GM20000 (cell line): ENCODE measurements at regions not wholly inside any gene's neighbourhood (a gene's known extent, or its start where the extent isn't known, plus 50 kb on each side); places are given as distances from the start of the nearest gene placed in this dataset.
"Not testable (repeated sequence)": the region's sequence is repeated elsewhere in the genome, so short reads cannot be mapped to it uniquely, and the experiment has no call there.

ENCODE experiments used
- DNase-seq: peaks from one replicate; pipeline ENCODE4 v3.0.0; 2012; ENCODE audit warnings: low spot score
- CTCF ChIP-seq: IDR thresholded peaks from 2 replicates; pipeline ENCODE4 v1.5.1; 2012; ENCODE audit warnings: mild to moderate bottlenecking, control low read depth; ENCODE audit errors: extremely low read depth, missing control alignments

DNA sequence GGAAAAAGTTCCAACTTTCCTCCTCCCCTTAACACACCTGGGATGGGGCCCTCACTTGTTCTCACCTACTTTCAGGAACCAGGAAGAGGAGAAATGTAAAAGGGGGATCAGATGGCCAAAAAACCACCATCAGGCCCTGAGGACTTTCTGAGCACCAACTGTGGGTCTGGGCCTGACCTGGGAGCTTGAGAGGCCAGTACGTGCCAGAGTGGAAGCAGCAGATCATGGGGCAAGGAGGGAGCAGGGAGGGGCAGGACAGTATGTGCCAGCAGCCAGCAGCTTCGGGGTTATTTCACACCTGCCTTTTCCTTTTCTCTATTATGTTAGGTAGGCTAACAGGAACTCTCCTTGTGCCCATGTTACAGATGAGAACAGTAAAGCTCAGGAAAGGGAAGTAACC, 118.8 kb upstream of the UNC5B start:
- TF ChIP-seq CTCF: no peak
- no peak for DNase-seq

DNA sequence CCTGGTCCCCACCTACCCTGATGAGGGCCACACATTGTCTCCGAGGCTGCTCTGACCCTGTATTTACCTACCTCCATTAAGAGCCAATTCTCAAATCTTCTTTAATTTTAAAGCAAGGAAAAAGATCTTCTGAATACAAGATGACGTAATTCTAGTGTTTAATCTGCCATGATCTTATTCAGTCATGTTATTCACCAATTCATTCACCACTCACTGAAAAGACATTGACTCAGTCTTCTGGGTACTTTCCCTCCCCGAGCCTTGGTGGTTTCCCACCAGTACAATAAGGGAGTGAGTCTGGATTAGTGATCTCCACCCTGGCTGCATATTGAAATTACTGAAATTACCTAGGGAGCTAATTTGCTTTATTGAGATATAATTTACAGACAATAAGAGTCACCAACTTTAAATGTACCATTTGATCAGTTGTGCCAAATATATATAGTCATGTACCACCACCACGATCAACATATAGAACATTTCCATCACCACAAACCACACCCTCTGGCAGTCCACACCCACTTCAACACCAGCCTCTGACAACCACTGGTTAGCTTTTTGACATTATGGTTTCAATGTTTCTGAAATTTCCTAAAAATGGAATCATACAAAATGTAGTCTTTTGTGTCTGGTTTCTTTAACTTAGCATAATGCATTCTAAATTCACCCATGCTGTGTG, 117.5 kb upstream of the UNC5B start:
- peak; percentile 10 for DNase-seq
- TF ChIP-seq CTCF: no peak

GRCh38 chr10:71099731-71100361, 112.5 kb upstream of the UNC5B start:
- DNase-seq: no peak

GRCh38 chr10:71103961-71104360, 108.4 kb upstream of the UNC5B start:
- TF ChIP-seq CTCF: no peak
- DNase-seq: no peak

More at GRCh38 chr10:71099731-71100361, 112.5 kb upstream of the UNC5B start:
- no peak for TF ChIP-seq CTCF

- DNase-seq: not testable (repeated sequence)
These were observed 106.2 kb upstream of the UNC5B start for GRCh38 chr10:71106151-71106550.

GRCh38 chr10:71107117-71107516, 105.3 kb upstream of the UNC5B start:
- DNase-seq: not testable (repeated sequence)

DNA sequence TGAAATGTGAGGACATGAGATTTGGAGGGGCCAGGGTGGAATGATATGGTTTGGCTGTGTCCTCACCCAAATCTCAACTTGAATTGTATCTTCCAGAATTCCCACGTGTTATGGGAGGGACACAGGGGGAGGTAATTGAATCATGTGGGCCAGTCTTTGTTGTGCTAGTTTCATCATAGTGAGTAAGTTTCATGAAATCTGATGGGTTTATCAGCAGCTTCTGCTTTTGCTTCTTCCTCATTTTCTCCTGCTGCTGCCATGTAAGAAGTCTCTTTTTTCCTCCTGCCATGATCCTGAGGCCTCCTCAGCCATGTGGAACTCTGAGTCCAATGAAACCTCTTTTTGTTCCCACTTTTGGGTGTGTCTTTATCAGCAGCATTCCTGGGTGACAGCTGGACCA, 104.3 kb upstream of the UNC5B start:
- DNase-seq: not testable (repeated sequence)

GRCh38 chr10:71112138-71112785, 100.1 kb upstream of the UNC5B start:
- TF ChIP-seq CTCF: no peak
- no peak for DNase-seq

GRCh38 chr10:71116426-71116825, 95.9 kb upstream of the UNC5B start:
- DNase-seq: no peak
- TF ChIP-seq CTCF: no peak

- DNase-seq: not testable (repeated sequence)
These were observed 94.8 kb upstream of the UNC5B start for GRCh38 chr10:71117589-71117988.
